ENCODE measurements at regions not wholly inside any gene's neighbourhood (a gene's known extent, or its start where the extent isn't known, plus 50 kb on each side); places are given as distances from the start of the nearest gene placed in this dataset.

DNA sequence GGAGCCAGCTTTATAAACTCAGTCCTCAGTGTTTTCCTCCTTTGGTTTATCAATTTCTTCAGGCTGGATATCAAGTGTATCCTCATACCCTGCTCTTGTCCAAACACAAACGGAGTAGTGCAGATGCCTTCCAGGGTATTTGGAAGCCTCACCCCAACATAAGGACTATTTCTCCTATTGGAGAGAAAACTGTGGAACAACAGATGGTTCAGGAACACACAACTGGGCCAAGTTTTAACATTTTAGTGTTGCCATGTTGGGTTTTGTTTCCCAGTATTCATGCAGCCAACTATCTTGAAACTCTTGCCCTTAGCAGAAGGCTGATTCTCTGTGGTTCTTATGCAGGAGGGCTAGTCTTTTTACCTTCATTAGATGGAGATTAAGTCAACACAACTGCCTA is 398.1 kb downstream of the GABRB3 start:
- no peak for DNase-seq

GRCh38 chr15:26372706-26373105 is 400.2 kb downstream of the GABRB3 start:
- no peak for DNase-seq

- no peak for DNase-seq
Observed at GRCh38 chr15:26365077-26365476, 407.8 kb downstream of the GABRB3 start.

DNA sequence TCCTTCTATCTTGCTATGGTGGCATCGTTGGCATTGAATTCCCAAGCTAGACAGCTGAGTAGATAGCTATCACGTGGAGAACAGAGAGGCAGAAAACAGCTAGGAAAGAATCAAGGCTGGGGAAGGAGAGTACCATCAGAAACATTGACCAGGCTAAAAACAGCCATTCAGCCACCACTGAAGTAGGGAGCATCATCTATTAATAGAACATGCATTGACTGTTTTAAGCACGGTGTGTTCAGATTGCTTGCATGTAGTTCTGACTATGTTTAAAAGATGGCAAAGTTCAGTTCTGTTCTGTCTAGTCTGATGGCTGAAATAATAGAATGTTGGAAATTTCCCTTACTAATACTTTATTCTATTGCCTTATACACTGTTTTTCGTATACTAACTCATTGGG is 413.0 kb downstream of the GABRB3 start:
- DNase-seq = no peak

DNA sequence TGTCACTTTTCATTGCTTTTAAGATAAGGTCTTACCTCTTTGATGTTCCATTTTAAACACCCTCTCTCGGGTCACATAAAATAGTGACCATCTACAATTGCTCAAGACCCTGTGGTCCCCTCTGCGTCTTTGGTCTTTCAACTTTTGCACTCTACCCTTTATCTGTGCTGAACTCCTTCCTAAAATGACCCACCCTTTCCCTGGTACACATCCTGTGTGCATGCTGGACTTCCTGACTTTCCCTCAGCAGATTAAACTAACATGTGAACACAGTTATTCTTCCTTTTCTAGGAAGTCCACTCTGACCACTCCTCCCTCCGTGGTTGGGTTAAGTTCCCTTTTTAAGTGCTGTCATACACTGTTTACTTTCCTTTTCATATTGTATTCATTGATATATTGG is 414.2 kb downstream of the GABRB3 start:
- DNase-seq = no peak

DNA sequence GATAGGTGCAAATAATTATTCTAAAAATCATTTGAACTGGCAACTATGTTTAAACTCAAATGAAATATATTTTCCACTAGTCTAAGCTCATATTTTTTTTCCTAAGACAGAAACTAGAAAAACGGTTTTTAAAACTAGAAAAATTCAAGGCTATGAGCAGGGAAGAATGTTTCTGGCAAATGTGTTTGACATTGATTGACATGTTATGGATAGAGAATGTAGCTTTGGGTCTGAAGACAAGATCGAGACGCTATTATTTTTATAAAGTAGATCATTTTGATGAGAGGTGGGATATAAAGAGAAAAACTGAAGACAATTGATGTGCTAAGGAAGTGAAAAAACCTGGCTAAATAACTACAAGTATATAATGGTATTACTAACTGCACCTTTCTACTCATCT is 415.2 kb downstream of the GABRB3 start:
- DNase-seq = no peak

DNA sequence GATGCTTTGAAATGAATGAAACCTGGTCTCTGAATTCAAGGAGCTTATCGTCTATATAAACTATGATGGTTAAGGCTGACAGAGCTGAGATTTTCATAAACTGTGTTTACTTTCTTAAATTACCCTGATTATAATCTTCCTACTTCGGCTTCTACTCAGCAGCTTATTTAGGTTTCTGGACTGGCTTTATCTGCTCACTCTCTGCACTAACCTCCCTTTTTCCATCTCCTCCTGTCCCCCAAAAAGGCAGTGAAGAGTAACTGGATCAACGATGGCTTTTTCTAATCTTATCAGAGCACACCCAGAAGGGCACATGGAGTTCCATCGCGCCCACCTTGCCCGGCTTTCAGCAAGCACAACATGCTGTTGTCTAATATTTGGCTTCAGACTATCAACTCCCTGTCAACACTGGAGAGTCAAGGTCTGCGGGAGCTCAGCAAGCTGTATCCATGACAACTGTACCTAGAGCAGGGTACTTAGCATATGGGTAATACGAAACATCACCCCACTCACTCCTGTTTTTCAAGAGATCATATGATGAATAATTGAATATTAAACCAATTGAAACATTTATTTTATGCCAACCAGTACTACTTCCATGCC is 417.3 kb downstream of the GABRB3 start:
- no peak for DNase-seq

DNA sequence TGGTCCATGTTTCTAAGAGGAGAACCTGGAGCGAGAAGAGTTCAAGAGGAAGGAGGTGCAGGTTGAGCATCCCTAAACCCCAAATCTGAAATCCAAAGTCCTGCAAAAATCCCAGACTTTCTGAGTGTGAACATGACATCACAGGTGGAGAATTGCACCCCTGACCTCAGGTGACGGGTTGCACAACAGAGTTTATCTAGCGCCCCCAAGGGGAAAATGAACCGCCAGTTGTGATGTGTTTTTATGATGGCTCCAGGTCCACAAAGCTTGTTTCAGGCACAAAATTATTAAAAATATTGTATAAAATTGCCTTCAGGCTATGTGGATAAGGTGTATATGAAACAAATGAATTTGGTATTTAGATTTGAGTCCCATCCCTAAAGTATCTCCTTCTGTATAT is 420.0 kb downstream of the GABRB3 start:
- DNase-seq = no peak

DNA sequence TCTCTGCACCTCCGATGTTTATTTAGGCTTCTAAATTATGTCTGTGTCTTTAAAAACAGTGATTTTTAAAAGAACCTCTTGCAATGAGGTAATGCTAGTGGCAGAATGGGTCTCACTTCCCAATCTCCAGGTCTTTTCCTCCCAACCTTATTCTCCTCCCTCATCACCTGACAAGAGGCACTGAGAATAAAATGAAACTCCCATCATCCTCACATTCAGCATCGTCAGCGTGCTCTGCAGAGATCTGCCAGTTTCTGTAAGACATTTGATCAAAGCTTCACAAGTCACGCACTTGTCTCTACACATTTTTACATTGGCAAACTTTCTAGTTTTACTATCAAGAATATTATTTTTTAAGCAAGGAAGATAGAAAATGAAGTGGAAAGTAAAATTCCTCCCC is 420.5 kb downstream of the GABRB3 start:
- DNase-seq = no peak

DNA sequence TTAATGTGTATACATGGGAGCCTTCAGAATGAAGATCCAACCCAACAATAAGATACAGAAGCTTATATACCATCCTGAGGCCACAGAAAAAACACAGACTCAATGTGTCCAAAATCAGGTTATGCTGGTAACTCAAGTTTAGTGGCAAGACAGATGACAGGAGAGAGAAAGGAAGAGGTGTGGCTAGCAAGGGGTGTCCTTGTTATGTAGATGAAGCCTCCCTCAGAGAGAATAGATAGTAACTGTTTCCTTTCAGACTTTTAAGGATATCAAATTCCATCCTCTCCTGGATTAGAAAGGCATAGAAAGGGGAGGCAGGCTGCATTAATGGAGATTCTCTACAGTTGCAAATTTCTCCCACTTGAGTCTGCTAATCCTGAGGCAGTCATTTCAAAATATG is 447.4 kb downstream of the GABRB3 start:
- no peak for DNase-seq

DNA sequence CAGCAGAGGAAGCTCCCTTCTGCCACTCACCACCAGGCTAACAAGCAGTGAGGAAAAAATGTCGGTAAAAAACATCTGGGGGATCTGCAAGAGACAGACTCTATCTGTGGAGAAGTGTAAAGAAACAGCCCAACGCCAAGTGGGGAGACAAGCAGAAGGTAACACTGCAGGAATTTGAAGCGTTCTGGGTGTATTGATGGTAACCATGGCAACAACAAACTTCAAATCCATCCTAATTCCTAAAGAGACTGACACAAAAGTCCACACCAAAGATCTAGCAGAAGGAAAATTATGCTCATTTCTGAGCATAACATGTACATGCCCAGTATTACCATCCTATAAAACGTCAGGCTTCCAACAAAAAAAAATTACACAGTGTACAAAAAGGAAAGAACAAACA is 449.3 kb downstream of the GABRB3 start:
- DNase-seq = no peak

DNA sequence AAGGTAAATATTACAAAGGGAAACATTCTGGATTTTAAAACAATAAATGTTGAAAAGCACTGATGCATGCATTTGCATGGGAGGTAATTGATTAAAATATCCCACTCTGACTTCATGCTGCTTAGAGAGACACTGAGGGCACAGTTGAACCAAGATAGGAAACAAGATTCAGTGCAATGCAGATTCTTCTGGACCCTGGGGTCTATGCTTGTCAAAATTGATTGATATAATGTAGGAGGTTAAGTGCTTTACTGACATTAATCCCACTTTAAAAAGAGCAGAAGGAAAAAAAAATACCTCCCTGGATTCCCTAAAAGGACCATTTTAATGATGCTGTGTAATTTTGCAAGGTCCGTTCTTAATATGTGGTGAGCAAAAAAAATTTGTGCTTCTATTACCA is 454.2 kb downstream of the GABRB3 start:
- DNase-seq = no peak

- no peak for DNase-seq
Observed at GRCh38 chr15:26314577-26314976, 451.4 kb upstream of the ATP10A start.

DNA sequence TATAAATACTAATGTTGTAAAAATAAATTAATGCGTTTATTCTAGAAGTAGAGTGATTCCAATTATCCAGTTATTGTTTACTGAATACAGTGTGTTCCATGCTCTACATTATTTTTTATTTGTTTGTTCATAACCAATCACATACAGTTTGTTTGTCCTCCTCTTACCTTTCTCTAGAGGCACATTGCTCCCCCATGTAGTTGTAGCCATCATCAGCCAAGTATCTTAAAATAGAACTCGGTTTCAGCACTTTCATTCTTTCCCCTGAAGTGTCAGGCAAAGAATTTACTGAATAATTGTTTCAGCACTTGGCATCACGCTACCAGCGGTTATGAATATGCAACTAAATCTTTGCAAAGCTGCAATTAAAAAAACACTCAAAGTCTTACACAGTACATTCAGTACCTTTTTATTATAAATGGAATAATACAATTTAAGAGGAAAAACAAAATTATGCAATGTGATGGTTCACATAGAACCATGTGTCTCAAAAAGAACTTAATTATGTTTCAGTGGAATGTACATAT is 448.6 kb upstream of the ATP10A start:
- no peak for DNase-seq

DNA sequence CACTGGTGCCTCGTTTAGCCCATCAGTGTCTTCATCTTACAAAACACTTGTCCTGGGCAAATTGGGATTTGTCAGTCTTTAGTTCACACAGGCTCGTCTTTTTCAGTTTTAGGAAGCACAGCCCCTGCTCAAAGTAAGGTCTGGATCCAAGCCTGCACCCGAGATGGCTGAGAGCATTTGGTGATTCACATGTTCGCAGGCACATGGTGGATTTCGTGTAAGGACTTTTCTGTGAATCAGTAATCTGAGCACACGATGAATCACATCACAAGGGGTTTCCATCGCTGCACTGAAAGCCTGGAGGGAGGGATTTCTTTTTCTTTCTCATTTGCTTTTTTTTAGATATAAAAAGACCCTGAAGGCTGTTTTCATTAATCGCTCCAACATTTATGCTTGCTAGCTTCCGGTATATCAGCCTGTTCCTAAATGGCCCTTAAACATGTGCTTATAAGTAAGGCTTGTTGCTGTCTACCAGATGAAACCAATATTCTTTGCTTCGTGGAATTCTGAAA is 435.6 kb upstream of the ATP10A start:
- DNase-seq = no peak

DNA sequence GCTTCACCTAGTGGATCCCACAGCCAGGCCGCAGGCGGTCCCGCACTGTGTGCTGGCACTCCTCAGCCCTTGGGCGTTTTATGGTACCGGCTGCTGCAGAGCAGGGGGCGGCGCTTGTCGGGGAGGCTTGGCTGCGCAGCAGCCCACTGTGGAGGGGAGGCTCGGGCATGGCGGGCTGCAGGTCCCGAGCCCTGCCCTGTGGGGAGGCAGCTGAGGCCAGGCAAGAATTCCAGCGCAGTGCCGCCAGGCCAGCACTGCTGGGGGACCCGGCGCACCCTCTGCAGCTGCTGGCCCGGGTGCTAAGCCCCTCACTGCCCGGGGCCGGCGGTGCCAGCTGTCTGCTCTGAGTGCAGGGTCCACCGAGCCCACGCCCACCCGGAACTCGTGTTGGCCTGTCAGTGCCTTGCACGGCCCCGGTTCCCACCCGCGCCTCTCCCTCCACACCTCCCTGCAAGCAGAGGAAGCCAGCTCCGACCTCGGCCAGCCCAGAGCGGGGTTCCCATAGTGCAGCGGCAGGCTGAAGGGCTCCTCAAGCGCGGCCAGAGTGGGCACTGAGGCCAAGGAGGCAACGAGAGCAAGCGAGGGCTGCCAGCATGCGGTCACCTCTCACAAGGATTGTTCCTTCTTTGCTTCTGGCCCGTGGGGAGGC is 435.0 kb upstream of the ATP10A start:
- no peak for DNase-seq

DNA sequence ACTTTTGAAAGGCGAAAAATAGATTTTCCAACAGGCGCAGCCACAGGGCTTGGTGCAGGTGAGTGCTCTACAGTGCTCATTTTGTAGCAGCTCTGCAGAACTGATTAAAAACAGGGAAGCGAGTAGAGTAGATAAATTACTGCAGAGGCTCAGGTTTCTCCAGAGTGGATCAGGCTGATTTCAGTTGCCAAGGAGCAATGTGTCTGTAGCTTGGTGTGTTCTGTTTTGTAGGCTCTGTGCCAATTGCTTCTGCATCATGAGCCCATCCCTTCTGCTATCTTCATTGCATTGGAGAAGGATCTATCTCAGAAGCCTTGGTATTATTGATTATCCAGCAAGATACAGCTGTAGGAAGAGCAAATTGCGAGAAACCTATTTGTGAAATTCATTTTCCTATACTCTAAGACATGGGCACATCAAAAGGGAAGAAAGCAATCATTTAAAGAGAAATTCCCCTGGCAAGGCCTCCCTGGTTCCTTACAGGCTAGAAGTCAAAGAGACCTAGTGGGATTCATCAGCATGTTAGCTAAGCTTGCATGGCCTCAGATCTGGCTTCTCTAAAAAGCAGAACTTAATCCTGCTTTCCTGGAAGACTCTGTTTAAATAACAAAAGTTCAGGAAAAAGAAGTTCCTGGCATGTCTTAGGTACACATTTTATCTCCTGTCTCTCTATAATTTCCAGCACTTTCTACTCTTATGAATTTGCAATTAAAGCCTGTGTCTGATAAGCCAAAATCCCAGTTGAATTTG is 432.4 kb upstream of the ATP10A start:
- no peak for DNase-seq

DNA sequence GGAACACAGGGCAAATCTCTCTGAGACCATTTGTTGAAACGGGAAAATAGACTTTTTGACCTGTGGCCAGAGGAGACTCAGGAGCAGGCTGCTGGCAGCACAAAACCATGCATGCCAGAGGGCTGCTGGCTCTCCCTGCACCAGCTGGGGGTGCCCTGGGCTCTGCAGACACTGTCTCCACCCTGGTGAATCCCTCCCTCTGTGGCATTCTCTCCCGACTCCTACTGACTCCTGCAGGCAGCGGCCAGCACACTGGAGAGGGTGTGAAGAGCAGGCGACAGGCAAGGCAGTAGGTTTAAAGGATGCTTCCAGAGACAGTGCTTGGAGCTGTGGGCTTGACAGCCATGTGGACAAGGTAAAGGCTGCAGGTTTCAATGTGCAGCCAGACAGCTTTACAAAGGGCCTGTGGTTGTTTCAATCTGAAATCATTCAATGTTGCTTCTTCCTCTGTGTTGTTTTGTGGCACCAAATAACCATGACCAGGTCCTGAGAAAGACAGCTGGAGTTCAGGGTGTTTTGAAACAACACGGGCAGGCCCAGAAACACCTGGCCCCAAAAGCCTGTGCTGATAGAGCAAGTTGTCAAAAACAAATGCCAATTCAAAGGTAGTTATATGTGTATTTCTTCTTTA is 431.0 kb upstream of the ATP10A start:
- no peak for DNase-seq

DNA sequence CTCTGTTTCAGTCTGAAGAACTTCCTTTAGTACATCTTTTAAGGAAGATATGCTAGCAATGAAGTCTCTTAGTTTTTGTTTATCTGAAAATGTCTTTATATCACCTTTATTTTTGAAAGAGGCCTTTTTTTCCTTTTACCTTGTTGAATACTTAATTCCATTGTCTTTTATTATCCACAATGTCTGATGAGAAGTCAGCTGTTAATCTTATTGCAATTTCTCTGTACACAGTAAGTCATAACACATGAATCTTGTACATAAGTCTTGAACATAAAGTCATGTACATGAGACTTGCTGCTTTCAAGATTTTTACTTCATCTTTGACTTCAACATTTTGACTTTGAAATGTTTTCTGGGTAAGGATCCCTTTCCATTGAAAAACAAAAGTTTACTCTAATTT is 424.3 kb upstream of the ATP10A start:
- DNase-seq = no peak

DNA sequence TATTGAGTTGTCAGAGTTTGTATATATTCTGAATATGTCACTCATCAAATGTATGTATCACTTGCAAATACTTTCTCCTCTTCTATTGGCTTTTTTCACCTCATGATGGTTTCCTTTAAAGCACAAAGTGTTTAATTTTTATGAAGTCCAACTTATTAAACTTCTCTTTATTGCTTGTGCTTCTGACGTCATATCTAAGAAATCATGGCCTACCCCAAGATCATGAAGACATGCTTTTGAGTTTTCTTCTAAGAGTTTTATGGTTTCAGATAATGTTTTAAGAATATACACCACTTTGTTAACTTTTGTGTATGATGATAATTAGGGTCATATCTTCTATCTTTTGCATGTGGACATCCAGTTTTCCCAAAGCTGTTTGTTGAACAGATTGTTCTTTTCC is 417.2 kb upstream of the ATP10A start:
- no peak for DNase-seq

- no peak for DNase-seq
Observed at GRCh38 chr15:26261966-26262365, 398.8 kb upstream of the ATP10A start.

DNA sequence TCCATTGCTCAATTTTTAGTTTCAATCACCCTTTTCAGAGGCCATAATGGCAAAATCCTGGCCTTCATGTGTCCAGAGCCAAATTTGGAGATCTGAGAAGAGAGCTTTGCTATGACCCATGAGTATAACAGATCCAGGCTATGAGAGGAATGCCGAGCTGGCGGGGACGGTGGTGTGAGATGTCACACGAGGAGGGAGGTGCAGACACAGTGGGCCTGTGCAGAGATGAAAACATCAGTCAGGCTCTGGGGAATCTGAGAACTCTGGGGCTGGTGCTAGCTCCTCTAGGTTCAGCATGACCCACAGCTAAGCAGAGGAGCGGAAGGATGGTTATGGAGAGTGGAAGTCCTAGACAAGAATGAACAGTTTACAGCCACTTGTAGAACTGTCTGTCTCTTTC is 398.3 kb upstream of the ATP10A start:
- no peak for DNase-seq

DNA sequence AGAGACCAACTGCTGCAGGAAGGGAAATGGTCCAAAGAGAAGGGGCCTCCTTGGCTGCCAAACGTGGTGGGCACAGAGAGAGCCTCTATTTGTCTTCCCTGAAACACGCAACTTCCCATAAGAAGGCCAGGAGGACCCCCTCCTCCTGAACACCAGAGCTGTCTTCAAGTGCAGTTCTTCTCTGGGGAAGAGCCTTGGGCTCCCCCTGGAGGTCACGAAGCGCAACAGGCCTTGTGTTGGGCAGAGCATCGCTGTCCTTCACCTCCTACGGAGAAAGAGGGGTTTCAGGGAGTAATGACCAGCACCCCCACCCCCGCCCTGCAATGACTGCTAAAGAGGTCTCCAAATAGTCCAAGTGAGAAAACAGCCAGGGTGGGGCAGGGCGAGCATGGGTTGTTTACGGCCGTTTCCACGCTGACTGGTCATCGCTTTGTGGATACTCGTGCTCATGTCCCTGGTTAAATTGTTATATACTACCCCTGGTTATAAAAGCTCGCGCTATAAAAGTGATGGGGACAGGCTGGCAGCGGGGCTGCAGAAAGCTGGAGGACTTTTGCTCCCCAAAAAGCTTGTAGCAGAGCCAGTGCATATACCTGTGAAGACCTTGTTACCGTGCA is 397.5 kb upstream of the ATP10A start:
- peak in 4 of 6 experiments; percentile 1 to 5 (median 2) for DNase-seq
